Loucy (cell line): ENCODE measurements at regions not wholly inside any gene's neighbourhood (a gene's known extent, or its start where the extent isn't known, plus 50 kb on each side); places are given as distances from the start of the nearest gene placed in this dataset.

Source experiments
- H2AFZ ChIP-seq: fragments of 200-600 bp; sonication (generic); 2 replicates; pipeline ENCODE4 v1.6.0; 2016; ENCODE audit warnings: antibody characterized with exemption, mild to moderate bottlenecking, low read length, moderate library complexity
- H3F3A ChIP-seq: fragments of 200-600 bp; 2 replicates; pipeline ENCODE4 v1.6.0; 2016; ENCODE audit warnings: antibody characterized with exemption, low read depth, mild to moderate bottlenecking
- H3K27me3 ChIP-seq: fragments of 200-600 bp; sonication (generic); 2 replicates; pipeline ENCODE4 v1.6.1; 2014; ENCODE audit warnings: low read length, mild to moderate bottlenecking; ENCODE audit not compliant: insufficient read depth, poor library complexity, severe bottlenecking
- H3K36me3 ChIP-seq: fragments of 200-600 bp; sonication (generic); 2 replicates; pipeline ENCODE4 v1.6.1; 2016; ENCODE audit warnings: low read length; ENCODE audit not compliant: insufficient read depth
- H3K4me1 ChIP-seq: fragments of 200-600 bp; sonication (generic); 2 replicates; pipeline ENCODE4 v1.5.1; 2014; ENCODE audit warnings: low read length, mild to moderate bottlenecking; ENCODE audit not compliant: insufficient read depth, poor library complexity, severe bottlenecking
- H3K4me2 ChIP-seq: fragments of 200-600 bp; sonication (generic); 2 replicates; pipeline ENCODE4 v1.6.0; 2014; ENCODE audit warnings: antibody characterized with exemption, low read length, low read depth, mild to moderate bottlenecking; ENCODE audit not compliant: poor library complexity, severe bottlenecking
- H3K4me3 ChIP-seq: fragments of 200-600 bp; sonication (generic); 2 replicates; pipeline ENCODE4 v1.5.1; 2014; ENCODE audit warnings: low read length, mild to moderate bottlenecking, mixed read lengths; ENCODE audit not compliant: poor library complexity, severe bottlenecking
- H3K79me2 ChIP-seq: fragments of 200-600 bp; sonication (generic); 2 replicates; pipeline ENCODE4 v1.6.1; 2014; ENCODE audit warnings: low read length; ENCODE audit not compliant: insufficient read depth
- H3K9ac ChIP-seq: fragments of 200-600 bp; sonication (generic); 2 replicates; pipeline ENCODE4 v1.6.0; 2014; ENCODE audit warnings: mild to moderate bottlenecking, low read depth, low read length, moderate library complexity; ENCODE audit not compliant: poor library complexity, severe bottlenecking
- H3K9me2 ChIP-seq: fragments of 200-600 bp; sonication (generic); replicated peaks from 2 replicates; pipeline ENCODE4 v1.6.1; 2016; ENCODE audit warnings: low read depth, low read length, mixed read lengths
- H3K9me3 ChIP-seq: fragments of 200-600 bp; sonication (generic); 2 replicates; pipeline ENCODE4 v1.6.1; 2014; ENCODE audit warnings: mild to moderate bottlenecking, antibody characterized with exemption, low read length, low read depth; ENCODE audit not compliant: insufficient read depth
- H4K20me1 ChIP-seq: fragments of 200-600 bp; sonication (generic); 2 replicates; pipeline ENCODE4 v1.6.0; 2014; ENCODE audit warnings: antibody characterized with exemption, low read length, mild to moderate bottlenecking; ENCODE audit not compliant: insufficient read depth, poor library complexity, severe bottlenecking
- EZH2phosphoT487 ChIP-seq: fragments of 200-600 bp; IDR thresholded peaks from 2 replicates; pipeline ENCODE4 v1.6.1; 2018; ENCODE audit warnings: antibody characterized with exemption, mild to moderate bottlenecking, moderate library complexity, borderline replicate concordance
- TF ChIP-seq, protein P1 (sequence below): fragments of 200-600 bp; sonication (generic); conservative IDR thresholded peaks from 2 replicates; pipeline ENCODE4 v1.5.1; 2014; ENCODE audit warnings: mild to moderate bottlenecking, antibody characterized with exemption, low read length

DNA sequence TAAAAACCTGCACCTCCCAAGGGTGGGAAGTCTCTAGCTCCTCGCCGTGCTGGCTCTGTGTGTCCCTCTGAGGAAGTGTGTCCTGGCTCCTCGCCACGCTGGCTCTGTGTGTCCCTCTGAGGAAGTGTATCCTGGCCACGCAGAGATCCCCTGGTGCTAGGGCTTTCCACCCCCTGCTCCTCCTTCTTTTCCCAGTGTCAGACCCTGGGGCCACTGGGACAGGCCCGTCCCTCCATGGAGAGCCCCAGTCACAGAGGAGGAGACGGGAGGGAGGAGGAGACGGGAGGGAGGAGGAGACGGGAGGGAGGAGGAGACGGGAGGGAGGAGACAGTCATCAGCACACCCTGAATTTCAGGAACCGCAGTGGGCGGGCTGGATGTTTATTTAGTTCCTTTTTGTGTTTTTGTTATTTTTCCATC, 53.8 kb upstream of the HGFAC start:
- H3K79me2 ChIP-seq, result peaks cover 13% of the 10 kb centered on the region; the same call in 1 of the 2 replicates
- H3K27me3 ChIP-seq, result no peaks in the 10 kb centered on the region
- no peak overlapping the region for H3K4me3 ChIP-seq
- no peaks in the 10 kb centered on the region for H3F3A ChIP-seq
- no peaks in the 10 kb centered on the region for H4K20me1 ChIP-seq
- H3K9me3 ChIP-seq, result no peaks in the 10 kb centered on the region
- no peaks in the 10 kb centered on the region for H3K9me2 ChIP-seq
- no peak for TF ChIP-seq EZH2phosphoT487
- peaks cover 6% of the 10 kb centered on the region for H3K4me1 ChIP-seq
- peaks cover 12% of the 10 kb centered on the region; the same call in 1 of the 2 replicates for H3K36me3 ChIP-seq
- no peak overlapping the region for H3K4me2 ChIP-seq
- no peak overlapping the region for H3K9ac ChIP-seq
- no peak overlapping the region for H2AFZ ChIP-seq

DNA sequence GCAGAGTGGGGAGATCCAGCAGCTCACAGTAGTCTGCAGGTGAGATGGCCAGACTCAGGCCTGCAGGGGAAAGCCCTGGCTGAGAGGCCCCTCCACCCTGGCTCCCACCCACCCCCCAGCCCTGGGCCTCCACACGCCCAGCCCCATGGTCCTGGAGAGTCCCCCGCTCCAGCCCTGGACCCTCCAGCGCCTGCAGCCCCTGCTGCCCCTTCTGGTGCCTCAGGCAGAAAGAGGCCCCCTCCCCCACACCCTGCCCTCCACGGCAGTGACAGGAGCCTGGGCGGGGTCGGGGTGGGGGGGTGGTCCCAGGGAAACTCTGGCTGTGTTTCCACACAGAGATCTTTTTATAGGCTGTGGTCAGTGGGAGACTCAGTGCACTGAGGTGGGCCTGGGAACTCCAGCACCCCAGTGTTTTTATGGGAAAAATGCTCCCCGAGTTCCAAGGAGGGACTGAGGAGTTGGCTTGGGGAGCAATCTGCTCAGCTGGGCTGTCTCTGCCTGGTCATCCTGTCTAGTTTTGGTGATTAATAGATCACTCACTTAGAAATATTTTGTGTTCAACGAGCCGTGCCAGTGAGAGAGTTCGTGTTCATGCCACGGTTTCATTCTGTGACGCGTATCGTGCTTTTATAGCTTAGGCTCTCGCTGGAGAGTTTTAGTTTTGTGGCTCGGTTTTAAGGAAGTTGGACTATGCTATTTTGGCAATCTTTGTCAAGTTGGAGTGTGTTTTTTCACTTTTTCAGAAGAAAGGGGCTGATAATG, 53.1 kb upstream of the HGFAC start:
- Histone ChIP-seq H3K36me3 (peaks cover 12% of the 10 kb centered on the region; the same call in 1 of the 2 replicates), H3K4me1 (peaks cover 6% of the 10 kb centered on the region), H3K4me2 (no peak overlapping the region), H3K9me3 (no peaks in the 10 kb centered on the region), H3K4me3 (no peak overlapping the region), H4K20me1 (no peaks in the 10 kb centered on the region), H3K27me3 (no peaks in the 10 kb centered on the region), H3K9me2 (no peaks in the 10 kb centered on the region), H2AFZ (no peak overlapping the region), H3F3A (no peaks in the 10 kb centered on the region), H3K79me2 (peaks cover 18% of the 10 kb centered on the region; the same call in 1 of the 2 replicates), H3K9ac (no peak overlapping the region)
- TF ChIP-seq EZH2phosphoT487, result no peak
- TF ChIP-seq, protein P1, sequence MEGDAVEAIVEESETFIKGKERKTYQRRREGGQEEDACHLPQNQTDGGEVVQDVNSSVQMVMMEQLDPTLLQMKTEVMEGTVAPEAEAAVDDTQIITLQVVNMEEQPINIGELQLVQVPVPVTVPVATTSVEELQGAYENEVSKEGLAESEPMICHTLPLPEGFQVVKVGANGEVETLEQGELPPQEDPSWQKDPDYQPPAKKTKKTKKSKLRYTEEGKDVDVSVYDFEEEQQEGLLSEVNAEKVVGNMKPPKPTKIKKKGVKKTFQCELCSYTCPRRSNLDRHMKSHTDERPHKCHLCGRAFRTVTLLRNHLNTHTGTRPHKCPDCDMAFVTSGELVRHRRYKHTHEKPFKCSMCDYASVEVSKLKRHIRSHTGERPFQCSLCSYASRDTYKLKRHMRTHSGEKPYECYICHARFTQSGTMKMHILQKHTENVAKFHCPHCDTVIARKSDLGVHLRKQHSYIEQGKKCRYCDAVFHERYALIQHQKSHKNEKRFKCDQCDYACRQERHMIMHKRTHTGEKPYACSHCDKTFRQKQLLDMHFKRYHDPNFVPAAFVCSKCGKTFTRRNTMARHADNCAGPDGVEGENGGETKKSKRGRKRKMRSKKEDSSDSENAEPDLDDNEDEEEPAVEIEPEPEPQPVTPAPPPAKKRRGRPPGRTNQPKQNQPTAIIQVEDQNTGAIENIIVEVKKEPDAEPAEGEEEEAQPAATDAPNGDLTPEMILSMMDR, result no peak

DNA sequence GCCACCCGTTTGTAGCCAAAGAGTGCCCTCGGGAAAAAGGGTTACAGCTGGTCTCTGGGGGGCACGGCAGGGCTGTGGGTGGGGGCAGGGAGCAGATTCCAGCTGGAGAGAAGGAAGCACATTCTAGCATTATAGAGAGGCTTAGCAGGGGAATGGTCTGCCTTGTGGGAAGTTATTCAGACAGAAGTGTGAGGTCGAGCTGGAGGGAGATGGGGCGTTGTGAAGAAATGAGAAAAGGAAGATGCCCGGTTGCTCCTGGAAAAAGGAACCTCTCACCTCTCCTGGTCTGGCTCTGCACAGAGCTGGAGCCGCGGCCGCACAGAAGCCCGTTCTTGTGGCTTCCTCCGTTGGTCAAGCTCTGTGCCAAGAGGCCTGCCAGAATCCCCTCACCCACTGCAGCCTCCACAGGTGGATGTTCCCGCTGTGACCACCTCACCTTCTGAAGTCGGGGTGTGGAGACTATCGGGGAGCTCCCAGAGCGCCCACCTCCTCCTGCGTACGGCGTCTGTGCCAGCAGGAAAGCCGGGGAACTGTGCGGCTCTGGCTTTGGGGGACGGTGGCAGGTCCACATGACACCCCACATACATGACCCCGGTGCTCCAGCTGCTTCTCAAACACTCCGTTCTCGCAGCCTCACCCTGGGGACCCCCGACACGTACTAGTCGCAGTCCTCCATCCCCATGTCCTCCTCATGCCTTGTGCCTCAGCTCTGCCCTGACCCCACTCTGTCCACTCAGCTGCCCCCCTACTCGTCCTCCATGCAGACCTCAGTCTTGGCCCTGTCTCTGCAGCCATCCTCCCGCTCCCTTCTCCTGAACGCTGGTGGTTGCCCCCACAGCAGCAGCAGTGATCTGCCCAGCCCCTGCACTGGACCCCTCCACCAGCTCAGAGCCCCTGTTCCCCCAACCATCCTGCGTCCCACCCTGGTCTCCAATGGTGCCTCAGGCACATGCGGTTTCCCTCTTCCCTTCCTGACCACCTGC, 52.2 kb upstream of the HGFAC start:
- Histone ChIP-seq H4K20me1 (no peaks in the 10 kb centered on the region), H3F3A (no peaks in the 10 kb centered on the region), H3K27me3 (no peaks in the 10 kb centered on the region), H3K4me3 (no peak overlapping the region), H3K4me2 (no peak overlapping the region), H3K9me2 (no peaks in the 10 kb centered on the region), H3K9me3 (no peaks in the 10 kb centered on the region), H3K79me2 (peaks cover 15% of the 10 kb centered on the region; the same call in 1 of the 2 replicates), H3K9ac (no peak overlapping the region), H3K36me3 (peaks cover 12% of the 10 kb centered on the region; the same call in 1 of the 2 replicates), H2AFZ (no peak overlapping the region), H3K4me1 (peaks cover 6% of the 10 kb centered on the region)
- TF ChIP-seq, protein P1, result no peak
- TF ChIP-seq EZH2phosphoT487, result no peak
